ENCODE measurements at regions not wholly inside any gene's neighbourhood (a gene's known extent, or its start where the extent isn't known, plus 50 kb on each side); places are given as distances from the start of the nearest gene placed in this dataset.

- no peak for DNase-seq (ENCODE audit: low spot score)
Observed at GRCh38 chr21:24727803-24728440, 879.4 kb downstream of the MRPL39 start.

GRCh38 chr21:24716281-24716918 lies 890.9 kb downstream of the MRPL39 start:
- no peak for DNase-seq (ENCODE audit: low spot score)

- DNase-seq (ENCODE audit: low spot score) = no peak
Observed at GRCh38 chr21:24714646-24715200, 892.6 kb downstream of the MRPL39 start.

- no peak for DNase-seq (ENCODE audit: low spot score)
Observed at GRCh38 chr21:24705201-24705600, 902.1 kb downstream of the MRPL39 start.

- DNase-seq (ENCODE audit: low spot score) = no peak
Observed at GRCh38 chr21:24693779-24694178, 913.5 kb downstream of the MRPL39 start.

GRCh38 chr21:24681456-24681855 lies 925.8 kb downstream of the MRPL39 start:
- no peak for DNase-seq (ENCODE audit: low spot score)

GRCh38 chr21:24671901-24672300 lies 935.4 kb downstream of the MRPL39 start:
- DNase-seq (ENCODE audit: low spot score) = no peak

- DNase-seq (ENCODE audit: low spot score) = no peak
Observed at GRCh38 chr21:24658926-24659325, 948.4 kb downstream of the MRPL39 start.

GRCh38 chr21:24658026-24658425 lies 949.3 kb downstream of the MRPL39 start:
- no peak for DNase-seq (ENCODE audit: low spot score)

- no peak for DNase-seq (ENCODE audit: low spot score)
Observed at GRCh38 chr21:24649691-24650090, 957.6 kb downstream of the MRPL39 start.

GRCh38 chr21:24636696-24637095 lies 970.6 kb downstream of the MRPL39 start:
- DNase-seq (ENCODE audit: low spot score) = no peak

- no peak for DNase-seq (ENCODE audit: low spot score)
Observed at GRCh38 chr21:24634749-24635148, 972.5 kb downstream of the MRPL39 start.

- no peak for DNase-seq (ENCODE audit: low spot score)
Observed at GRCh38 chr21:24628536-24628935, 978.7 kb downstream of the MRPL39 start.

- DNase-seq (ENCODE audit: low spot score) = no peak
Observed at GRCh38 chr21:24628046-24628445, 979.2 kb downstream of the MRPL39 start.

- no peak for DNase-seq (ENCODE audit: low spot score)
Observed at GRCh38 chr21:24617819-24618218, 989.5 kb downstream of the MRPL39 start.

GRCh38 chr21:24594082-24594481 lies 1013.2 kb downstream of the MRPL39 start:
- no peak for DNase-seq (ENCODE audit: low spot score)

- no peak for DNase-seq (ENCODE audit: low spot score)
Observed at GRCh38 chr21:24590261-24590660, 1017.0 kb downstream of the MRPL39 start.

GRCh38 chr21:24583473-24583872 lies 1023.8 kb downstream of the MRPL39 start:
- no peak for DNase-seq (ENCODE audit: low spot score)

- DNase-seq (ENCODE audit: low spot score) = no peak
Observed at GRCh38 chr21:24577301-24577700, 1030.0 kb downstream of the MRPL39 start.

- DNase-seq (ENCODE audit: low spot score) = no peak
Observed at GRCh38 chr21:24561291-24561690, 1046.0 kb downstream of the MRPL39 start.

- no peak for DNase-seq (ENCODE audit: low spot score)
Observed at GRCh38 chr21:24552491-24552890, 1054.8 kb downstream of the MRPL39 start.

GRCh38 chr21:24545807-24546361 lies 1061.4 kb downstream of the MRPL39 start:
- DNase-seq (ENCODE audit: low spot score) = no peak

GRCh38 chr21:24514081-24514733 lies 1093.1 kb downstream of the MRPL39 start:
- DNase-seq (ENCODE audit: low spot score) = no peak
